HL-60/S4 treated with retinoic acid at 250 ng/mL for 4 days and 3 days (cell line): ENCODE measurements at regions not wholly inside any gene's neighbourhood (a gene's known extent, or its start where the extent isn't known, plus 50 kb on each side); places are given as distances from the start of the nearest gene placed in this dataset.
"Not testable (repeated sequence)": the region's sequence is repeated elsewhere in the genome, so short reads cannot be mapped to it uniquely, and the experiment has no call there.

ENCODE experiments used
- in situ Hi-C: fragments of 300-500 bp; cut with MboI; formaldehyde crosslinking; loops from 2 replicates; pipeline ENCODE4 v1.7.0; 2022; ENCODE audit warnings: low sequenced_read_pairs

DNA sequence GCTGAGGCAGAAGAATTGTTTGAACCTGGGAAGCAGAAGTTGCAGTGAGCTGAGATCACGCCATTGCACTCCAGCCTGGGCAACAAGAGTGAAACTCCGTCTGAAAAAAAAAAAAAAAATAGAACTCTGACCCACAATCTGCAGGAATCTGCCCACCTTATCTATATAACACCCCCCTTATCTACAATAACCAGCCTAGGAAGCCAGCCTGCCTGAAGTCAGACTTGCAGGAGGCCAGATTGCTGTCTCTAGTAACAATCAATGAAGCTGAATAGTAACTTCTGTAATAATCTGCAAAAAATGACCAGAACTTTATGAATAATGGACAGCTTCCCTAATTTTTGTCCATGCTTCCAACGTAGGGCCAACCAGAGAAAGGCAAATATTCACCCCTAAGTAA is 352.5 kb downstream of the CD83 start:
- in situ Hi-C loops: no loop called here

DNA sequence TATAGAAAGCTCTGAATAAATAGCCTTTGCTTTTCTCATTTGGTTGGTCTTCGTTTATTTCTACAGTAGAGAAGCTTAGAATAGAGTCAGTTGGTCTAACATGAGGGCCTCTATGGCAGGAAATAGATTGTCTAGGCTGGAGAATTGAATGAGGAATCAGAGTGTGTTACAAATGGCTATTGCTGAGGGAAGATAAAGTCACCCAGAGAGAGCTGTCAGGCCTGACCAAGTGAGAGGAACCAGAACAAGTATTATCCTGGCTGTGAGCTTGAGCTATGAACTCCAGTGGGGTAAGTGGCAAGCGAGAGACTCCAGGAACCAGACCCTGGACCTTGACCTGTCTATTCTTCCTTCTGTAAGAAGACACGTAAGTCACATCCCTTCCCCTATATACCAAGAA is 353.1 kb downstream of the CD83 start:
- in situ Hi-C loops: no loop called here

GRCh38 chr6:14472255-14472985 is 354.8 kb downstream of the CD83 start:
- in situ Hi-C loops: no loop called here

GRCh38 chr6:14472986-14473337 is 355.4 kb downstream of the CD83 start:
- in situ Hi-C loops: no loop called here

DNA sequence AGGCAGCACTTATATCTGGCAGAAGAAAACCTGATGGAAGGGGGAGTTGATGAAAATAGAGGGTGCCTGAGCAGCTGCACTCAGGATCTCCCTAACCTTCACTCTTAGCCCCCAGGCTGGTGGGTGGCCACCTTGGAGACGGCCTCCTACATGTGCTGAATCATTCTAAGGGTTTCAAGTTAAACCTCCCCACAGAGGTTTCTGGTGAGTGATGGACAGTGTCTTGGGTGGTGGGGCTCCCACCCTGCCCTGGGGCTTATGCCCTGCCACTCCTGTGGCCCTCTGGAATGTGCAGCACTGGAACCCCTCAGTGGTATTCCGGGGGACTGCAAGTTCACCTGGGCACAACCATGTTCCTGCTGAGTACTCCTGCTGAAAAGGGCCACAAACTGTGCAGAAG is 357.2 kb downstream of the CD83 start:
- in situ Hi-C loops: no loop called here

GRCh38 chr6:14475306-14475705 is 357.7 kb downstream of the CD83 start:
- in situ Hi-C loops: no loop called here

DNA sequence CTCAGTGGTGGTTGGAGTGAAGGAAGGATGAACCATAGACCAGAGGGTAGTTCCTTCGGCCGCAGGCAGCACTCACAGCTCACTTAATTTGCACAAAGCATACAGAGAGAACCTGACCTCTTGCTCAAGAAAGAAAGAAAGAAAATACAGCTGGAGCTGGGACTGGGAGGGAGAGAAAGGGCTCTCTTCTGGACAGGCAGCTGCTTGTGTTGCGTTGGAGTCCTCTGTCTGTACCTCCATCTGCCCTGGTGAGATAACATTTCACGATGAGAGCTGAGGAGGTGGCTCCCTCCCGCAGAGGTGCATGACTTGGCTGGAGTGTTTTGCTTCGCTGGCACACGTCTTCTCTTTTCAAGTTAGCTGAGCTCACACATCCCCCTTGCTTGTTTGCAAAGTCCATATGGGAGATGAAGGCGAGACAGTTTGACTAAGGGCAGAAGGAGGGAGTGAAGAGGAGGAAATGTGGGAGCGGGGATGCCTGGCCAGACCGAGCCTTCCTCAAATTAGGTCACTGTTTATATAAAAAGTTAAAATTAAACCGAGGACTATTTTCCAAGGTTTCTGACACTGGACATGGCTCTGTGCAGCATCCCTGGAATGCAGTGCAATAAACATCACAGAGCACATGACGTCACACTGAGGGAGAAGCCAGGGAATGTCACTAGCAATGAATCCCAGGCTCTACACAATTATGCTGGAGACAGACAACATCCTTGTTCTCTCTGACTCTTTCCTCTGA is 359.4 kb downstream of the CD83 start:
- in situ Hi-C loops: no loop called here

DNA sequence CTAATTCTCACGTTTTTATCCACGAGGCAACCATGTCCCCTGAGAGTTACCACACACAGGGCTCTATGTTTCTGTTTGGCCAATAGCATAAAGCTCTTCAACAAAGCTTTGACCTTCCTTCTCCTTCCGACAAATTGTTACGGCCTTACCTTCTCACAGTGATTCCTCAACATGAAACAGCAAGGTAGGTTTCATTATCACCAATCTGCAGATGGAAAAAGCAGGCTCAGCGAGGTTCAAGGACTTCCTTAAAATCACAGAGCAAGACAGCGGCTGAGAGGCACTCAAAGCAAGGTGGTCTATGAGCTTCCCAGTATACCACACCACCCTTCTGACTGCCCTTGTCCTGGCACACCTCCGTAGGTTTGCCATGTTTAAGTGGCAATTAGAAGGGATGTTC is 360.0 kb downstream of the CD83 start:
- in situ Hi-C loops: no loop called here

- in situ Hi-C loops: no loop called here
These were observed 361.0 kb downstream of the CD83 start for GRCh38 chr6:14478381-14479225.

- in situ Hi-C loops: not testable (repeated sequence)
These were observed 364.4 kb downstream of the CD83 start for GRCh38 chr6:14481946-14482345.

- in situ Hi-C loops: no loop called here
These were observed 370.1 kb downstream of the CD83 start for GRCh38 chr6:14487625-14488024.

DNA sequence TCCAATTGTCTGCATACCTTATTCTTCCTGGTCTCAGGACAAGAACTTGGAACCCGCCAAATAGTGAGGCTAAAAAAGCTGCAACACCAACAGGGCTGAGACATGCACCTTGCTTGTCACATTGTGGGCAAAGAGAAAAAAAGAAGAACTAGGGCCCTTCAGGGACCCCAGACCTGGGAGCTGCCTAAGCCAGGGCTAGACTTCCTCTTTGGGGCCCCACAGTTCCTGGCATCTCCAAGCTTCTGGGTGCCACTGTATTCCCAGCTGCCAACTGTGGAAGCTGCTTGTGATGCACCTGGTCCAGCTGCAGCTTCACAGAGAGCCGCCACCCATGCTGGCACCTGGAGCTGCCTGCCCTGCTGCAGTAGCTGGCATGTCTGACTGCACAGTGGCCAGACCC is 370.6 kb downstream of the CD83 start:
- in situ Hi-C loops: no loop called here

GRCh38 chr6:14489445-14489844 is 371.9 kb downstream of the CD83 start:
- in situ Hi-C loops: no loop called here

DNA sequence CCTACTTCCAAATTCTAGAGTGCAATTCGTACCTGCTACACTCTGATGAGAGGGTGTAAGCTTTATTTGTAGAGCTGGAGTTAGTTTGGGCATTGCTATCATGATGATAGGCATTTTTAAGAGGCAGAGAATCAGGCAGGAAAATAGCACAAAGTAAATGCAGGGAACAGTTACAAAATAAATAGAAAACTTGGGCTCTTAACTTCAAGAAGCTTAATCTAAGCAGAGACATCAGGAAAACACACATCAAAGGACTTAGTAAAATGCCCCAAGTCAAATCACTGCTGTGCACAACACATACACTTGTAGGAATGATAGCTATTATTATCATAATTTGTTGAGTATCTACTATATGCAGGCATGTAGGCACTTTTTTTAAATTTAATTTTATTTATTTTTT is 381.2 kb downstream of the CD83 start:
- in situ Hi-C loops: no loop called here

GRCh38 chr6:14499309-14499708 is 381.7 kb downstream of the CD83 start:
- in situ Hi-C loops: no loop called here

DNA sequence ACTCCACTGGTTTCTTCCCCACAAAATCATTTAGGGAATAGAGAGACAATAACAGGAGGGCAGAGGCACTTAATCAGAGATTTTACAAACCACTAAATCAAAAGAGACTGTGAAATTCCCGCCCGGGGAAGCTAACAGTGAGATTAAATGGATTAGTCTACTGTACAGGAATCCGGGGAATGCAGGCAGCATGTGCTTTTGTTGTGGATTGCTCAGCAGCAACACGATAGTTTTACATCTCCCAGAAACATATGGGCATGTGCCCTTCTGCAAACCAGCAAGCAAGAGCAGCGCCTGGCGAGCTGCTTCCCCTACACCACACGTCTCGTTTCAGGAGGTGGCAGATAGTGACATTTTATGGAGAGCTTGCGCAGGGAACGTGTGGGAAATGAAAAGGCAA is 382.3 kb downstream of the CD83 start:
- in situ Hi-C loops: no loop called here

DNA sequence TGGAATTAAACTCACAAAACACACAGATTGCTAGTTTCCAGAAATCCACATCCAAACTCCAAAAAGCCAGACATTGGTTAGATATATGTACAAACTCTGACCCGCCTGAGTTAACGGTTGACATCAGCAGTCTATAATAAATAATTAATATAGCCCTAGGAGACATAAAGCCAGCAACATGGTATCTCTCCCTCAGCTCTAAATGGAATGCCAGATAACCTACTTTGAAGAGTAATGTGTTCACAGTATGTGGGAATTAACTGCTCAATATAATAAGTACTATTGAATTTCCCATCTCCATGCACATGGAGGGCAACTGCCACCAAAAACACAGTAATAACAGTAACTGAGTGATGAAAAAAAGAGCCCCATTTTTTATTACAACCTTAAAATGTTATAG is 383.2 kb downstream of the CD83 start:
- in situ Hi-C loops: no loop called here

DNA sequence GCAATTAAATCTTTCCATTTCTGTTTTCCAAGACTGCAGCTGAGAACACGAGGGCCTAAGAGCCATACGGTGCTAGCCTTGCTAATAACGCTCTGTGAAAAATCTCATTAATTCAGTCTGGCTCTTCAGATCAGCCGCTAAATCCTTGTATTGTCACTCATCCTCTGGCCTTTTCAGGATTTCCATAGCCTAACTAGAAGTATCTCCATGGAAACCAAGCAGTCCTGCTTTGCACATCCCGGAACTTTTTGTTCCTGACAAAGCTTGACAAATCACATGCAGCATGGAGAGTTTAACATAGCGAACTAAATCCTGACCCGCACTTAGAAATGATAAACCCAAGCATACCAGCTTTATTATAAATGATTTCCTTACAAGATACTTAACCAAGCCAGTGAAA is 383.7 kb downstream of the CD83 start:
- in situ Hi-C loops: no loop called here

- in situ Hi-C loops: no loop called here
These were observed 384.3 kb downstream of the CD83 start for GRCh38 chr6:14501914-14502313.

- in situ Hi-C loops: no loop called here
These were observed 385.0 kb downstream of the CD83 start for GRCh38 chr6:14502551-14502950.

- in situ Hi-C loops: no loop called here
These were observed 387.8 kb downstream of the CD83 start for GRCh38 chr6:14505401-14505800.
